ENCODE measurements at regions not wholly inside any gene's neighbourhood (a gene's known extent, or its start where the extent isn't known, plus 50 kb on each side); places are given as distances from the start of the nearest gene placed in this dataset.

DNA sequence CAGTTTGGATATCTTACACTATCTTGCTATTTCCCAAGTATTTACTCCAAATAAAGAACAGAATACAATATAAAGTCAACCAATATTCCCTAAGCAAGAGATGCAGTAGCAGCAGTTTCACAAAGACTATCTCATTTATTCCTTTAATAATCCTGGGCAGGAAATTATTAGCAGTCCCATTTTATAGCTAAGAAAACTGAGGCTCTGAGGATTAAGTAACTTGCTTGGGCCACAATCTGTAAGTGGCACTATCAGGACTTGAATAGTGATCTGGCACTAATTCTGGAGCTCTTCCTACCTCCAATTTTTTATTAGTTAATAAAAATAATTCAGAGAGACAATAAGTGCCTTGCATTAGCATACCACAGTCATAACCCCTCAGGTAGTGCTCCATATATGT is 611.7 kb downstream of the MCTP2 start:
- H3K56ac ChIP-seq (ENCODE audit: low read length): no peak overlapping the region
- no peak overlapping the region for H3K9ac ChIP-seq (ENCODE audit: low read length)
- no peak overlapping the region for H3K4ac ChIP-seq (ENCODE audit: low read depth, low read length)
- H3K79me2 ChIP-seq (ENCODE audit: control insufficient read depth, insufficient read depth, low read length): no peaks in the 10 kb centered on the region
- H4K8ac ChIP-seq (ENCODE audit: low read depth, low read length): no peak overlapping the region
- no peaks in the 10 kb centered on the region for H3K79me1 ChIP-seq (ENCODE audit: low read length)
- H3K4me2 ChIP-seq (ENCODE audit: low read length): no peak overlapping the region
- H4K5ac ChIP-seq (ENCODE audit: low read length): no peak overlapping the region
- H3K27ac ChIP-seq (ENCODE audit: low read depth, low read length): no peak overlapping the region
- no peak overlapping the region for H3K23ac ChIP-seq (ENCODE audit: low read length)
- H3K36me3 ChIP-seq (ENCODE audit: control insufficient read depth, insufficient read depth, low read length): no peaks in the 10 kb centered on the region
- no peak for DNase-seq
- no peak overlapping the region for H3K18ac ChIP-seq (ENCODE audit: low read length)
- no peak overlapping the region for H2AK5ac ChIP-seq (ENCODE audit: low read length)
- H2BK15ac ChIP-seq (replicated peaks; ENCODE audit: low read depth): no peak overlapping the region
- H2BK5ac ChIP-seq (ENCODE audit: low read length): no peak overlapping the region
- no peak overlapping the region for H2BK120ac ChIP-seq (ENCODE audit: low read depth, low read length)
- no peak overlapping the region for H3K4me3 ChIP-seq (ENCODE audit: low read length)
- no peaks in the 10 kb centered on the region for H3K27me3 ChIP-seq (ENCODE audit: insufficient read depth, low read length, poor library complexity)
- H3K4me1 ChIP-seq (ENCODE audit: control insufficient read depth, low read depth, low read length): peaks cover 8% of the 10 kb centered on the region

- no peak for DNase-seq
- H3K18ac ChIP-seq (ENCODE audit: low read length): peak overlapping the region; percentile 99
Measured at GRCh38 chr15:94844198-94844537, 612.8 kb downstream of the MCTP2 start.

DNA sequence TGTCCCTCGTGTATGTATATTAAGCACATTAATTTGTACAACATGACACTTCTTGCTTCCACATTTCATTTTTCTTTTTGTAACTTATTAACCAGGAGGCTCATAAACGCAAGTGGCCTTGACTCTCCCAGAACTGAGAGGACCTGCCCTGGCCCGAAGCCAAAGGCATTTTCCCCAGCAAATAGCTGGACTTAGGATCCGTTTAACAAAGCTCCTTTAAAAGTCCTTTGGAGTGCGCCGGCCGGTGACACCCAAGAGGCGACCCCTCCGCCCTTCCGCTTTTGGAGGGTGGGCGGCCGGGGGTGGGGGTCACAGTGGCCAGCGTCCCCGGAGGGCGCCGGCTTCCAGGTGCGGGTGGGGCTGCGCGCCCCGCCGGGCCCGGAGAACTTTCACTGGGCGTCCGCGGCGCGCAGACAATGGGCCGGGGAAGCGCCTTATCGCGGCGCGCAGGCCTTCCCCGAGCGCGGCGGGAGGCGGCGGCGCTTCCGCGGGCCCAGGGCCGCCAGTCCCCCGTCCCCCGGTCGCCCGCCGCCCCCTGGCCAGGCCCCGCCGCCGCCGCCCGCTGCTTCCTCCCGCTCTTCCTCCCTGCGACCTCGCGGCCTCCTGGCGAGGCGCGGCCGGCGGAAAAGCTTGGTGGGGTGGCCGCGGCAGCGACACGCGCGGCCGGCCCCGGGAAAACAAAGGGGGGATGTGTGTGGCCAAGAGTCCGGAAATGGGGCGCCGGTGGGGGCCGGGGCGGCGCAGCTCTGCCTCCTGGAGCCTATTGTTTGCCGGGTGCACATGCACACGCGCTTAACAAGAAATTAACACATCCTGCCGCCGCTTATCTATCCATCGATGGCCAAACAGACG is 613.4 kb downstream of the MCTP2 start:
- peak overlapping the region; percentile 92 for H2BK120ac ChIP-seq (ENCODE audit: low read depth, low read length)
- H3K18ac ChIP-seq (ENCODE audit: low read length): peak overlapping the region; percentile 99
- H3K79me2 ChIP-seq (ENCODE audit: control insufficient read depth, insufficient read depth, low read length): no peaks in the 10 kb centered on the region
- peak; percentile 93 for DNase-seq
- H3K4me1 ChIP-seq (ENCODE audit: control insufficient read depth, low read depth, low read length): peaks cover 8% of the 10 kb centered on the region
- no peak overlapping the region for H3K23ac ChIP-seq (ENCODE audit: low read length)
- no peaks in the 10 kb centered on the region for H3K79me1 ChIP-seq (ENCODE audit: low read length)
- H3K56ac ChIP-seq (ENCODE audit: low read length): peak overlapping the region; percentile 83
- WGBS (ENCODE audit: extremely low coverage, insufficient coverage, low lambda C conversion rate): no CpG with 5 or more reads among the region's 83 CpGs
- H4K8ac ChIP-seq (ENCODE audit: low read depth, low read length): no peak overlapping the region
- H3K4me3 ChIP-seq (ENCODE audit: low read length): no peak overlapping the region
- H3K9ac ChIP-seq (ENCODE audit: low read length): peak overlapping the region; percentile 42
- H3K4ac ChIP-seq (ENCODE audit: low read depth, low read length): peak overlapping the region; percentile 85
- peak overlapping the region; percentile 39 for H2BK15ac ChIP-seq (replicated peaks; ENCODE audit: low read depth)
- no peaks in the 10 kb centered on the region for H3K36me3 ChIP-seq (ENCODE audit: control insufficient read depth, insufficient read depth, low read length)
- no peak overlapping the region for H3K4me2 ChIP-seq (ENCODE audit: low read length)
- H4K5ac ChIP-seq (ENCODE audit: low read length): no peak overlapping the region
- H2AK5ac ChIP-seq (ENCODE audit: low read length): no peak overlapping the region
- peak overlapping the region; percentile 45 for H2BK5ac ChIP-seq (ENCODE audit: low read length)
- H3K27me3 ChIP-seq (ENCODE audit: insufficient read depth, low read length, poor library complexity): no peaks in the 10 kb centered on the region
- peak overlapping the region; percentile 87 for H3K27ac ChIP-seq (ENCODE audit: low read depth, low read length)

More at GRCh38 chr15:94844198-94844537, 612.8 kb downstream of the MCTP2 start:
- Histone ChIP-seq H3K4me2 (ENCODE audit: low read length) (no peak overlapping the region), H4K8ac (ENCODE audit: low read depth, low read length) (no peak overlapping the region), H3K27me3 (ENCODE audit: insufficient read depth, low read length, poor library complexity) (no peaks in the 10 kb centered on the region), H3K36me3 (ENCODE audit: control insufficient read depth, insufficient read depth, low read length) (no peaks in the 10 kb centered on the region), H3K9ac (ENCODE audit: low read length) (no peak overlapping the region), H3K56ac (ENCODE audit: low read length) (peak overlapping the region; percentile 40), H2BK120ac (ENCODE audit: low read depth, low read length) (peak overlapping the region; percentile 90), H2BK5ac (ENCODE audit: low read length) (peak overlapping the region; percentile 15), H3K79me1 (ENCODE audit: low read length) (no peaks in the 10 kb centered on the region), H3K4me1 (ENCODE audit: control insufficient read depth, low read depth, low read length) (peaks cover 8% of the 10 kb centered on the region), H4K5ac (ENCODE audit: low read length) (no peak overlapping the region), H3K4me3 (ENCODE audit: low read length) (no peak overlapping the region), H3K23ac (ENCODE audit: low read length) (no peak overlapping the region), H3K4ac (ENCODE audit: low read depth, low read length) (peak overlapping the region; percentile 99), H3K27ac (ENCODE audit: low read depth, low read length) (peak overlapping the region; percentile 87), H2AK5ac (ENCODE audit: low read length) (peak overlapping the region; percentile 1), H2BK15ac (replicated peaks; ENCODE audit: low read depth) (peak overlapping the region; percentile 66), H3K79me2 (ENCODE audit: control insufficient read depth, insufficient read depth, low read length) (no peaks in the 10 kb centered on the region)
- WGBS (ENCODE audit: extremely low coverage, insufficient coverage, low lambda C conversion rate): no CpG with 5 or more reads among the region's 5 CpGs

- peak overlapping the region; percentile 45 for H2BK5ac ChIP-seq (ENCODE audit: low read length)
- H3K4me3 ChIP-seq (ENCODE audit: low read length): no peak overlapping the region
Measured at GRCh38 chr15:94845390-94845716, 614.0 kb downstream of the MCTP2 start.

DNA sequence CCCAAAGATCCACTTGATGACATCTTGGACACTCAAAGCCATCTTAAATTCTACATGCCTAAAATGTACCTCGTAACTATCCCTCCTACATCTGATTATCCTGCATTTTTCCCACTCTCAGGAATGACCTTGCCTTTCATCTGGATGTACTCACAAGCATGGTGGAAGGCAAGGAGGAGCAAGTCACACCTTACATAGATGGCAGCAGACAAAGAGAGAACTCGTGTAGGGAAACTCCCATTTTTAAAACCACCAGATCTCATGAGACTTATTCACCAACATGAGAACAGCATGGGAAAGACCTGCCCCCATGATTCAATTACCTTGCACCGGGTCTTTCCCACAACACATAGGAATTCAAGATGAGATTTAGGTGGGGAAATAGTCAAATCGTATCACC is 616.0 kb downstream of the MCTP2 start:
- Histone ChIP-seq H3K18ac (ENCODE audit: low read length) (no peak overlapping the region), H4K5ac (ENCODE audit: low read length) (no peak overlapping the region), H3K9ac (ENCODE audit: low read length) (no peak overlapping the region), H3K23ac (ENCODE audit: low read length) (no peak overlapping the region), H2BK5ac (ENCODE audit: low read length) (no peak overlapping the region), H3K4me3 (ENCODE audit: low read length) (no peak overlapping the region), H2AK5ac (ENCODE audit: low read length) (no peak overlapping the region), H3K4ac (ENCODE audit: low read depth, low read length) (no peak overlapping the region), H3K27ac (ENCODE audit: low read depth, low read length) (no peak overlapping the region), H3K79me1 (ENCODE audit: low read length) (no peaks in the 10 kb centered on the region), H3K4me1 (ENCODE audit: control insufficient read depth, low read depth, low read length) (peaks cover 8% of the 10 kb centered on the region), H3K27me3 (ENCODE audit: insufficient read depth, low read length, poor library complexity) (no peaks in the 10 kb centered on the region), H3K4me2 (ENCODE audit: low read length) (no peak overlapping the region), H2BK15ac (replicated peaks; ENCODE audit: low read depth) (no peak overlapping the region), H2BK120ac (ENCODE audit: low read depth, low read length) (no peak overlapping the region), H3K56ac (ENCODE audit: low read length) (no peak overlapping the region), H3K36me3 (ENCODE audit: control insufficient read depth, insufficient read depth, low read length) (no peaks in the 10 kb centered on the region), H4K8ac (ENCODE audit: low read depth, low read length) (no peak overlapping the region), H3K79me2 (ENCODE audit: control insufficient read depth, insufficient read depth, low read length) (no peaks in the 10 kb centered on the region)
- no CpG with 5 or more reads among the region's 4 CpGs for WGBS (ENCODE audit: extremely low coverage, insufficient coverage, low lambda C conversion rate)
- DNase-seq: no peak

More at GRCh38 chr15:94845390-94845716, 614.0 kb downstream of the MCTP2 start:
- peak overlapping the region; percentile 83 for H3K56ac ChIP-seq (ENCODE audit: low read length)
- peak overlapping the region; percentile 98 for H2BK120ac ChIP-seq (ENCODE audit: low read depth, low read length)
- no peak overlapping the region for H2AK5ac ChIP-seq (ENCODE audit: low read length)
- H3K36me3 ChIP-seq (ENCODE audit: control insufficient read depth, insufficient read depth, low read length): no peaks in the 10 kb centered on the region
- peak overlapping the region; percentile 10 for H2BK15ac ChIP-seq (replicated peaks; ENCODE audit: low read depth)
- H3K23ac ChIP-seq (ENCODE audit: low read length): no peak overlapping the region
- peak overlapping the region; percentile 99 for H3K18ac ChIP-seq (ENCODE audit: low read length)
- H3K27ac ChIP-seq (ENCODE audit: low read depth, low read length): peak overlapping the region; percentile 87
- H3K79me2 ChIP-seq (ENCODE audit: control insufficient read depth, insufficient read depth, low read length): no peaks in the 10 kb centered on the region
- DNase-seq: no peak
- no peak overlapping the region for H4K8ac ChIP-seq (ENCODE audit: low read depth, low read length)
- no CpG with 5 or more reads among the region's 9 CpGs for WGBS (ENCODE audit: extremely low coverage, insufficient coverage, low lambda C conversion rate)
- H3K4me1 ChIP-seq (ENCODE audit: control insufficient read depth, low read depth, low read length): peaks cover 8% of the 10 kb centered on the region
- no peak overlapping the region for H3K4ac ChIP-seq (ENCODE audit: low read depth, low read length)
- no peaks in the 10 kb centered on the region for H3K27me3 ChIP-seq (ENCODE audit: insufficient read depth, low read length, poor library complexity)
- H4K5ac ChIP-seq (ENCODE audit: low read length): no peak overlapping the region
- H3K79me1 ChIP-seq (ENCODE audit: low read length): no peaks in the 10 kb centered on the region
- H3K9ac ChIP-seq (ENCODE audit: low read length): peak overlapping the region; percentile 11
- H3K4me2 ChIP-seq (ENCODE audit: low read length): no peak overlapping the region

GRCh38 chr15:94848054-94848453 is 616.7 kb downstream of the MCTP2 start:
- Histone ChIP-seq H2BK15ac (replicated peaks; ENCODE audit: low read depth) (no peak overlapping the region), H3K27me3 (ENCODE audit: insufficient read depth, low read length, poor library complexity) (no peaks in the 10 kb centered on the region), H3K4me3 (ENCODE audit: low read length) (no peak overlapping the region), H3K36me3 (ENCODE audit: control insufficient read depth, insufficient read depth, low read length) (no peaks in the 10 kb centered on the region), H3K27ac (ENCODE audit: low read depth, low read length) (no peak overlapping the region), H3K56ac (ENCODE audit: low read length) (no peak overlapping the region), H2BK120ac (ENCODE audit: low read depth, low read length) (no peak overlapping the region), H2AK5ac (ENCODE audit: low read length) (peak overlapping the region; percentile 88), H4K8ac (ENCODE audit: low read depth, low read length) (no peak overlapping the region), H4K5ac (ENCODE audit: low read length) (no peak overlapping the region), H3K9ac (ENCODE audit: low read length) (no peak overlapping the region), H3K79me2 (ENCODE audit: control insufficient read depth, insufficient read depth, low read length) (no peaks in the 10 kb centered on the region), H3K18ac (ENCODE audit: low read length) (no peak overlapping the region), H3K4me1 (ENCODE audit: control insufficient read depth, low read depth, low read length) (peaks cover 8% of the 10 kb centered on the region), H2BK5ac (ENCODE audit: low read length) (no peak overlapping the region), H3K79me1 (ENCODE audit: low read length) (no peaks in the 10 kb centered on the region), H3K4me2 (ENCODE audit: low read length) (no peak overlapping the region), H3K4ac (ENCODE audit: low read depth, low read length) (no peak overlapping the region), H3K23ac (ENCODE audit: low read length) (no peak overlapping the region)
- no peak for DNase-seq
- WGBS (ENCODE audit: extremely low coverage, insufficient coverage, low lambda C conversion rate): no CpG with 5 or more reads among the region's 5 CpGs
